Gastroesophageal sphincter (tissue), 4 donors: ENCODE measurements at regions not wholly inside any gene's neighbourhood (a gene's known extent, or its start where the extent isn't known, plus 50 kb on each side); places are given as distances from the start of the nearest gene placed in this dataset.

Experiments used
- ATAC-seq: fragments of 150-250 bp; one replicate; pipeline ENCODE4 v1.9.1; 2016; ENCODE audit warnings: mild to moderate bottlenecking, moderate library complexity
- H3K27ac ChIP-seq, 4 donors: fragments of 200-600 bp; sonication (generic) in 3 of 4; 1 replicate in 3 of 4; 2 replicates in 1 of 4; pipeline ENCODE4 v1.5.1; 2016 to 2019
- H3K27me3 ChIP-seq: fragments of 200-600 bp; sonication (generic); one replicate; pipeline ENCODE4 v1.5.1; 2019
- H3K36me3 ChIP-seq, 2 donors: fragments of 200-600 bp; sonication (generic); one replicate each; pipeline ENCODE4 v1.5.1; 2019; ENCODE audit warnings: control low read depth in 1 of 2
- H3K4me1 ChIP-seq, 3 donors: fragments of 200-600 bp; sonication (generic); 1 replicate in 2 of 3; 2 replicates in 1 of 3; pipeline ENCODE4 v1.5.1; 2016 to 2019; ENCODE audit warnings: control low read depth in 2 of 3
- H3K4me3 ChIP-seq, 2 donors: fragments of 200-600 bp; sonication (generic); one replicate each; pipeline ENCODE4 v1.5.1; 2019; ENCODE audit warnings: mild to moderate bottlenecking in 1 of 2, moderate library complexity in 1 of 2
- H3K9me3 ChIP-seq, 3 donors: fragments of 200-600 bp; sonication (generic); one replicate each; pipeline ENCODE4 v1.5.1; 2017 to 2019; ENCODE audit warnings: control low read depth in 2 of 3
- CTCF ChIP-seq, 4 experiments: fragments of 200-600 bp in 2 of 4; fragments of 450-650 bp in 2 of 4; sonication (generic) in 1 of 4; IDR thresholded peaks; one replicate each; pipeline ENCODE4 v1.5.1; 2017 to 2019; ENCODE audit warnings: antibody characterized with exemption in 4 of 4, mild to moderate bottlenecking in 2 of 4, moderate library complexity in 2 of 4
- EP300 ChIP-seq: sonication (generic); formaldehyde crosslinking; IDR thresholded peaks from one replicate; pipeline ENCODE4 v1.6.1; 2017; ENCODE audit warnings: antibody characterized with exemption, mild to moderate bottlenecking
- POLR2A ChIP-seq, 2 donors: fragments of 450-650 bp; IDR thresholded peaks; one replicate each; pipeline ENCODE4 v1.6.1; 2017; ENCODE audit warnings: antibody characterized with exemption in 2 of 2, mild to moderate bottlenecking in 2 of 2, moderate library complexity in 1 of 2
- POLR2AphosphoS5 ChIP-seq: sonication (generic); formaldehyde crosslinking; IDR thresholded peaks from one replicate; pipeline ENCODE4 v1.6.1; 2017; ENCODE audit warnings: antibody characterized with exemption
- WGBS, 2 donors: methylation state at CpG; one replicate each; pipeline ENCODE4 v1.1.5; 2018; ENCODE audit warnings: low coverage in 1 of 2; 5-methylcytosine and 5-hydroxymethylcytosine counted together

GRCh38 chr18:45285251-45285650 is 330.0 kb upstream of the SLC14A2 start:
- ATAC-seq = no peak
- Histone ChIP-seq H3K27me3 (no peaks in the 10 kb centered on the region), H3K4me3 (no peak overlapping the region), H3K36me3 (no peaks in the 10 kb centered on the region), H3K9me3 (no peaks in the 10 kb centered on the region), H3K4me1 (no peaks in the 10 kb centered on the region), H3K27ac (no peak overlapping the region)
- TF ChIP-seq EP300 (no peak), CTCF (IDR thresholded peaks at IDR 0.05) (no peak), POLR2AphosphoS5 (no peak), POLR2A (IDR thresholded peaks at IDR 0.05) (no peak)
- WGBS, 2 donors = 90 to 97% methylated on average over 6 to 8 of the region's 10 CpGs

GRCh38 chr18:45286431-45286830 is 328.8 kb upstream of the SLC14A2 start:
- H3K36me3 ChIP-seq = no peaks in the 10 kb centered on the region
- no peak for ATAC-seq
- H3K9me3 ChIP-seq = no peaks in the 10 kb centered on the region
- no peaks in the 10 kb centered on the region for H3K27me3 ChIP-seq
- 87 to 90% methylated on average over 2 to 3 of the region's 3 CpGs for WGBS, 2 donors
- no peak for TF ChIP-seq POLR2A (IDR thresholded peaks at IDR 0.05)
- no peak for TF ChIP-seq POLR2AphosphoS5
- no peak for TF ChIP-seq CTCF (IDR thresholded peaks at IDR 0.05)
- no peak for TF ChIP-seq EP300
- no peak overlapping the region for H3K27ac ChIP-seq
- H3K4me1 ChIP-seq = no peaks in the 10 kb centered on the region
- H3K4me3 ChIP-seq = no peak overlapping the region

- Histone ChIP-seq H3K4me1 (no peaks in the 10 kb centered on the region), H3K4me3 (no peak overlapping the region), H3K36me3 (no peaks in the 10 kb centered on the region), H3K27me3 (no peaks in the 10 kb centered on the region), H3K9me3 (no peaks in the 10 kb centered on the region), H3K27ac (no peak overlapping the region)
- TF ChIP-seq POLR2AphosphoS5 = no peak
- ATAC-seq = no peak
- 80 to 87% methylated on average over 5 to 7 of the region's 9 CpGs for WGBS, 2 donors
These were observed 327.7 kb upstream of the SLC14A2 start for GRCh38 chr18:45287531-45287930.

- Histone ChIP-seq H3K27me3 (no peaks in the 10 kb centered on the region), H3K4me1 (no peaks in the 10 kb centered on the region), H3K36me3 (no peaks in the 10 kb centered on the region), H3K9me3 (no peaks in the 10 kb centered on the region), H3K4me3 (no peak overlapping the region), H3K27ac (no peak overlapping the region)
- ATAC-seq = no peak
- no peak for TF ChIP-seq EP300
- no peak for TF ChIP-seq POLR2AphosphoS5
- no peak for TF ChIP-seq POLR2A (IDR thresholded peaks at IDR 0.05)
- TF ChIP-seq CTCF (IDR thresholded peaks at IDR 0.05) = no peak
- 88 to 97% methylated on average over 4 of the region's 4 CpGs for WGBS, 2 donors
These were observed 324.9 kb upstream of the SLC14A2 start for GRCh38 chr18:45290364-45290763.

GRCh38 chr18:45291621-45292615 is 323.4 kb upstream of the SLC14A2 start:
- 63 to 78% methylated on average over 5 to 11 of the region's 17 CpGs for WGBS, 2 donors
- no peak for TF ChIP-seq EP300
- no peak for TF ChIP-seq POLR2A (IDR thresholded peaks at IDR 0.05)
- TF ChIP-seq CTCF (IDR thresholded peaks at IDR 0.05) = no peak
- no peak for TF ChIP-seq POLR2AphosphoS5
- H3K36me3 ChIP-seq = no peaks in the 10 kb centered on the region
- no peak for ATAC-seq
- H3K27me3 ChIP-seq = no peaks in the 10 kb centered on the region
- no peak overlapping the region for H3K27ac ChIP-seq
- no peaks in the 10 kb centered on the region for H3K9me3 ChIP-seq
- H3K4me1 ChIP-seq = no peaks in the 10 kb centered on the region
- H3K4me3 ChIP-seq = no peak overlapping the region
